Spleen (tissue), 11 donors: ENCODE measurements at regions not wholly inside any gene's neighbourhood (a gene's known extent, or its start where the extent isn't known, plus 50 kb on each side); places are given as distances from the start of the nearest gene placed in this dataset.

ENCODE experiments used
- DNase-seq: peaks from one replicate; pipeline ENCODE4 v3.0.0-alpha.2; 2020
- H3K27ac ChIP-seq, 8 donors: fragments of 200-600 bp; sonication (generic) in 7 of 8; 1 replicate in 4 of 8; 2 replicates in 4 of 8; pipeline versions ENCODE4 v1.5.0 to v1.8.0; 2016 to 2021; ENCODE audit warnings: inconsistent platforms in 4 of 8, mild to moderate bottlenecking in 4 of 8, moderate library complexity in 1 of 8
- H3K27me3 ChIP-seq, 7 donors: fragments of 200-600 bp; sonication (generic) in 6 of 7; replicated peaks in 1 of 7; 1 replicate in 4 of 7; 2 replicates in 3 of 7; pipeline versions ENCODE4 v1.5.0 to v1.8.0; 2016 to 2021; ENCODE audit warnings: inconsistent platforms in 3 of 7, mild to moderate bottlenecking in 1 of 7
- H3K36me3 ChIP-seq, 6 donors: fragments of 200-600 bp; sonication (generic) in 5 of 6; 1 replicate in 4 of 6; 2 replicates in 2 of 6; pipeline versions ENCODE4 v1.5.0 to v1.8.0; 2016 to 2021; ENCODE audit warnings: inconsistent platforms in 2 of 6
- H3K4me1 ChIP-seq, 6 donors: fragments of 200-600 bp; sonication (generic) in 5 of 6; 1 replicate in 3 of 6; 2 replicates in 3 of 6; pipeline versions ENCODE4 v1.5.0 to v1.8.0; 2016 to 2021; ENCODE audit warnings: inconsistent platforms in 3 of 6
- H3K4me3 ChIP-seq, 8 donors: fragments of 200-600 bp; sonication (generic) in 7 of 8; 1 replicate in 4 of 8; 2 replicates in 4 of 8; pipeline versions ENCODE4 v1.5.0 to v1.8.0; 2016 to 2021; ENCODE audit warnings: inconsistent platforms in 4 of 8, mild to moderate bottlenecking in 4 of 8, moderate library complexity in 2 of 8
- H3K9me3 ChIP-seq, 8 donors: fragments of 200-600 bp; sonication (generic) in 7 of 8; 1 replicate in 4 of 8; 2 replicates in 4 of 8; pipeline versions ENCODE4 v1.5.0 to v1.8.0; 2016 to 2021; ENCODE audit warnings: inconsistent platforms in 4 of 8
- POLR2A ChIP-seq, 3 donors: fragments of 450-650 bp; IDR thresholded peaks; one replicate each; pipeline ENCODE4 v1.5.1; 2017; ENCODE audit warnings: antibody characterized with exemption in 3 of 3, mild to moderate bottlenecking in 1 of 3
- POLR2AphosphoS5 ChIP-seq, 3 donors: sonication (generic); formaldehyde crosslinking; IDR thresholded peaks; one replicate each; pipeline ENCODE4 v1.5.1; 2017; ENCODE audit warnings: antibody characterized with exemption in 3 of 3
- WGBS, 5 donors: extraction: QIAGEN DNeasy Blood & Tissue Kit in 3 of 5; methylation state at CpG; one replicate each; pipeline versions ENCODE4 v1.1.5 to v1.1.7; 2013 to 2018; 5-methylcytosine and 5-hydroxymethylcytosine counted together
- intact Hi-C: fragments of 100-400 bp; cut with DNase I; formaldehyde crosslinking; loops from one replicate; pipeline ENCODE4 v1.15.0; 2023; ENCODE audit warnings: low total_unique reads
- TF ChIP-seq, protein P1 (sequence below), 11 experiments: fragments of 200-600 bp in 7 of 11; fragments of 450-650 bp in 4 of 11; sonication (generic) in 4 of 11; IDR thresholded peaks in 8 of 11; conservative IDR thresholded peaks in 3 of 11; 1 replicate in 7 of 11; 2 replicates in 4 of 11; pipeline versions ENCODE4 v1.4.0 to v1.8.0; 2016 to 2021; ENCODE audit warnings: antibody characterized with exemption in 11 of 11, inconsistent platforms in 4 of 11, mild to moderate bottlenecking in 1 of 11
- donor health status: healthy with polysubstance abuse.
- donor health status: DM: no; HTN: no; CAD: no; lungs with moderate emphysema.
- donor health status: DM: no; HTN: no; CAD: no.
- donor health status: Bipolar disorder and iron deficiency.
- donor health status: healthy.
- donor health status: DM: no; HTN: no; CAD: no.
- donor health status: DM: yes; HTN: yes; CAD: no.

DNA sequence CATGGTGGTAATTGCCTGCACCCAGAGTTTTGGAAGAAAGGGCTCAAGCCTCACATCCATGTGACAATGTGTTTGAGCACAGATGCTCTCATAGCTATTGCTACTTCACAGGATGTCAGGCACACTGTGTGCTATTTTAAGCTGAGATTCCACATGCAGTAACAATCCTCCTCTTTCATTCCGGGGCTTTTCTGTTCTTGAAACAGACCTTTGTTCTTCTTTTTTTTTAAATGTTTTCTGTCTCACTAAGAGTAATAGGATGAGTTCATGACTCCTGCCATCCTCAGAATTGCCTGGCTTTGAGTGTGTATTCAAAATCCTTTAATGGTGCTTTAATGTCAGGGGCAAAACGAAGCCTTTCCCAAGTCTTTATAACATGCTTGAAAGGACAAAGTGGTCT, 198.9 kb downstream of the ABCC12 start:
- 48 to 68% (median 50%) methylated on average over 2 of the region's 2 CpGs for WGBS, 5 donors
- no peak overlapping the region for H3K27ac ChIP-seq
- intact Hi-C loops = loop anchor here (10.0 kb wide), 1 partner anchor 62 kb away; no protein-coding TSS in a partner anchor

DNA sequence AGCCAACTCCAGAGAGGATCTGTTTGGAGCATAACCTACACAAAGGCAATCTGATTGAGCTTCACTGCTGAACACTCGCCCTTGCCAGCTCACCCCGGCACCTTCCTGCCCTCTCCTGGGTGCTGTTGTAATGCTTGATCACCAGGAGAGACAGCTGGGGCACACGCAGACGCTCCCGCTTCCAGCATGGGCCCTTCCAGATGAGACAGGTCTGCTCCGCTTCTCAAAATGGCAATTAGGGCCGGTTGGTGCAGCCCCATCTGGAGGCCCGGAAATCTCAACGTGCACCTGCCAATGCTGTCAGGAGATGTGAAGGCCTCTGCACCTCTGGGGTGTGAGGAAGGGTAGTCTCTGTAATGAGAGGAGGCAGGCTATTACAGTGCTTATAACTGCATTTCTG, 206.1 kb downstream of the ABCC12 start:
- WGBS, 5 donors = 90 to 96% (median 95%) methylated on average over 9 of the region's 9 CpGs
- no peaks in the 10 kb centered on the region for H3K36me3 ChIP-seq
- H3K4me3 ChIP-seq = no peak overlapping the region
- DNase-seq = no peak
- H3K4me1 ChIP-seq = peaks cover 0 to 5% (median 0%) of the 10 kb centered on the region in 6 donors
- intact Hi-C loops = loop anchor here (10.0 kb wide), 1 partner anchor 55 kb away; no protein-coding TSS in a partner anchor
- TF ChIP-seq POLR2AphosphoS5 (IDR thresholded peaks at IDR 0.05) (no peak), POLR2A (IDR thresholded peaks at IDR 0.05) (no peak)
- TF ChIP-seq, protein P1, sequence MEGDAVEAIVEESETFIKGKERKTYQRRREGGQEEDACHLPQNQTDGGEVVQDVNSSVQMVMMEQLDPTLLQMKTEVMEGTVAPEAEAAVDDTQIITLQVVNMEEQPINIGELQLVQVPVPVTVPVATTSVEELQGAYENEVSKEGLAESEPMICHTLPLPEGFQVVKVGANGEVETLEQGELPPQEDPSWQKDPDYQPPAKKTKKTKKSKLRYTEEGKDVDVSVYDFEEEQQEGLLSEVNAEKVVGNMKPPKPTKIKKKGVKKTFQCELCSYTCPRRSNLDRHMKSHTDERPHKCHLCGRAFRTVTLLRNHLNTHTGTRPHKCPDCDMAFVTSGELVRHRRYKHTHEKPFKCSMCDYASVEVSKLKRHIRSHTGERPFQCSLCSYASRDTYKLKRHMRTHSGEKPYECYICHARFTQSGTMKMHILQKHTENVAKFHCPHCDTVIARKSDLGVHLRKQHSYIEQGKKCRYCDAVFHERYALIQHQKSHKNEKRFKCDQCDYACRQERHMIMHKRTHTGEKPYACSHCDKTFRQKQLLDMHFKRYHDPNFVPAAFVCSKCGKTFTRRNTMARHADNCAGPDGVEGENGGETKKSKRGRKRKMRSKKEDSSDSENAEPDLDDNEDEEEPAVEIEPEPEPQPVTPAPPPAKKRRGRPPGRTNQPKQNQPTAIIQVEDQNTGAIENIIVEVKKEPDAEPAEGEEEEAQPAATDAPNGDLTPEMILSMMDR (IDR thresholded peaks at IDR 0.05 in 8 of 11, conservative IDR thresholded peaks at IDR 0.05 in 3 of 11) = no peak
- no peak overlapping the region for H3K27ac ChIP-seq
- H3K9me3 ChIP-seq = no peaks in the 10 kb centered on the region
- H3K27me3 ChIP-seq = no peaks in the 10 kb centered on the region

More for the DNA sequence above, 198.9 kb downstream of the ABCC12 start:
- no peaks in the 10 kb centered on the region for H3K4me1 ChIP-seq
- H3K36me3 ChIP-seq = no peaks in the 10 kb centered on the region
- TF ChIP-seq, protein P1 (IDR thresholded peaks at IDR 0.05 in 8 of 11, conservative IDR thresholded peaks at IDR 0.05 in 3 of 11) = no peak
- TF ChIP-seq POLR2AphosphoS5 (IDR thresholded peaks at IDR 0.05) = no peak
- no peak for TF ChIP-seq POLR2A (IDR thresholded peaks at IDR 0.05)
- DNase-seq = no peak
- no peaks in the 10 kb centered on the region for H3K27me3 ChIP-seq
- no peaks in the 10 kb centered on the region for H3K9me3 ChIP-seq
- H3K4me3 ChIP-seq = no peak overlapping the region

DNA sequence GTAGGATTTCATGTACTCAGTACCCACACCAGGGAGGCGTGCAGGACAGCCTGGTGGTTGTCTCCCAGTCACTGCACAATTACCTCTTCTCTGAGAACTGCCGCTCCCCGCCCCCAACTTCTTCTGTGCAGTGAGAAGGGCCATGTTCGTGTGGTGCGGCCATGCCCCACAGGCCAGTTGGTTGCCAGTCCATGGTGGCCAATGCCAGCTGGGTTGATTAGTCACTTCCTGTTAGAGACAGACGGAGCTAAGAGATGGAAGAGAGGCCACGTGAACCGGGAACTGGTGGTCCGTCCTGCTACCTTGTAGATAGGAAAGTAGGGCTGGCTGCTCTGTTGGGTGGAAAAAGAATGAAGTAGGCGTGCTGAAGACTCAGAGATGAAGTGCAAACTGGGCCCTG, 206.5 kb downstream of the ABCC12 start:
- intact Hi-C loops = no loop called here
- Histone ChIP-seq H3K9me3 (no peaks in the 10 kb centered on the region), H3K27me3 (no peaks in the 10 kb centered on the region), H3K27ac (no peak overlapping the region), H3K4me3 (no peak overlapping the region), H3K36me3 (no peaks in the 10 kb centered on the region), H3K4me1 (peaks cover 0 to 5% (median 0%) of the 10 kb centered on the region in 6 donors)
- no peak for DNase-seq
- TF ChIP-seq POLR2AphosphoS5 (IDR thresholded peaks at IDR 0.05) (no peak), POLR2A (IDR thresholded peaks at IDR 0.05) (no peak)
- TF ChIP-seq, protein P1 (IDR thresholded peaks at IDR 0.05 in 8 of 11, conservative IDR thresholded peaks at IDR 0.05 in 3 of 11) = no peak
- WGBS, 5 donors = 73 to 77% (median 76%) methylated on average over 10 of the region's 10 CpGs

GRCh38 chr16:47947723-47948122, 208.1 kb downstream of the ABCC12 start:
- peaks cover 0 to 5% (median 0%) of the 10 kb centered on the region in 6 donors for H3K4me1 ChIP-seq
- no peaks in the 10 kb centered on the region for H3K36me3 ChIP-seq
- intact Hi-C loops = no loop called here
- H3K9me3 ChIP-seq = no peaks in the 10 kb centered on the region
- DNase-seq = no peak
- TF ChIP-seq POLR2A (IDR thresholded peaks at IDR 0.05) (no peak), POLR2AphosphoS5 (IDR thresholded peaks at IDR 0.05) (no peak)
- TF ChIP-seq, protein P1 (IDR thresholded peaks at IDR 0.05 in 8 of 11, conservative IDR thresholded peaks at IDR 0.05 in 3 of 11) = no peak
- H3K27ac ChIP-seq = no peak overlapping the region
- 55 to 77% (median 64%) methylated on average over 3 of the region's 3 CpGs for WGBS, 5 donors
- peaks cover 0 to 5% (median 0%) of the 10 kb centered on the region in 7 donors for H3K27me3 ChIP-seq
- no peak overlapping the region for H3K4me3 ChIP-seq
